T-helper 1 cell treated with Interleukin-12 subunit alpha and Interleukin-12 subunit beta and Interleukin-4 antibody, amounts not matched to agents 30 μg/mL and 1 μg/mL, for 36 hours (primary cell): ENCODE measurements at regions not wholly inside any gene's neighbourhood (a gene's known extent, or its start where the extent isn't known, plus 50 kb on each side); places are given as distances from the start of the nearest gene placed in this dataset.
"Not testable (repeated sequence)": the region's sequence is repeated elsewhere in the genome, so short reads cannot be mapped to it uniquely, and the experiment has no call there.

Source experiments
- H3K27ac Mint-ChIP-seq: one replicate; pipeline ENCODE4 v1.8.0; 2021; ENCODE audit warnings: mild to moderate bottlenecking, mixed read lengths
- H3K27me3 Mint-ChIP-seq: one replicate; pipeline ENCODE4 v1.8.0; 2021; ENCODE audit warnings: low read depth, mixed read lengths
- H3K36me3 Mint-ChIP-seq: one replicate; pipeline ENCODE4 v1.8.0; 2021; ENCODE audit warnings: low read depth, mixed read lengths
- H3K4me1 Mint-ChIP-seq: one replicate; pipeline ENCODE4 v1.8.0; 2021; ENCODE audit warnings: low read depth, mixed read lengths
- H3K4me3 Mint-ChIP-seq: one replicate; pipeline ENCODE4 v1.8.0; 2021; ENCODE audit warnings: mild to moderate bottlenecking, moderate library complexity, mixed read lengths
- H3K9me3 Mint-ChIP-seq: one replicate; pipeline ENCODE4 v1.8.0; 2021; ENCODE audit warnings: mixed read lengths

- H3K27me3 Mint-ChIP-seq = peaks cover 17% of the 10 kb centered on the region
Observed at GRCh38 chr6:27642744-27643456, 170.0 kb upstream of the ZNF184 start.

GRCh38 chr6:27635886-27636285 is 163.0 kb upstream of the ZNF184 start:
- not testable (repeated sequence) for H3K4me1 Mint-ChIP-seq, H3K27ac Mint-ChIP-seq, H3K4me3 Mint-ChIP-seq, H3K36me3 Mint-ChIP-seq, H3K9me3 Mint-ChIP-seq
- peaks cover 41% of the 10 kb centered on the region for H3K27me3 Mint-ChIP-seq

More at GRCh38 chr6:27642744-27643456, 170.0 kb upstream of the ZNF184 start:
- Mint-ChIP-seq H3K4me3 (no peak overlapping the region), H3K9me3 (no peaks in the 10 kb centered on the region), H3K4me1 (no peaks in the 10 kb centered on the region), H3K27ac (no peak overlapping the region), H3K36me3 (no peaks in the 10 kb centered on the region)

GRCh38 chr6:27633221-27633688 is 160.3 kb upstream of the ZNF184 start:
- not testable (repeated sequence) for H3K27ac Mint-ChIP-seq, H3K4me1 Mint-ChIP-seq, H3K9me3 Mint-ChIP-seq, H3K36me3 Mint-ChIP-seq, H3K4me3 Mint-ChIP-seq
- peaks cover 50% of the 10 kb centered on the region for H3K27me3 Mint-ChIP-seq

GRCh38 chr6:27631609-27631916 is 158.7 kb upstream of the ZNF184 start:
- no peaks in the 10 kb centered on the region for H3K36me3 Mint-ChIP-seq
- peaks cover 50% of the 10 kb centered on the region for H3K27me3 Mint-ChIP-seq
- no peak overlapping the region for H3K4me3 Mint-ChIP-seq

GRCh38 chr6:27630727-27631608 is 158.1 kb upstream of the ZNF184 start:
- Mint-ChIP-seq H3K4me3 (peak overlapping the region; percentile 75), H3K4me1 (peaks cover 6% of the 10 kb centered on the region), H3K36me3 (no peaks in the 10 kb centered on the region), H3K9me3 (peaks cover 8% of the 10 kb centered on the region), H3K27ac (peak overlapping the region; percentile 26), H3K27me3 (peaks cover 46% of the 10 kb centered on the region)

More at GRCh38 chr6:27631609-27631916, 158.7 kb upstream of the ZNF184 start:
- Mint-ChIP-seq H3K9me3 (peaks cover 8% of the 10 kb centered on the region), H3K4me1 (peaks cover 6% of the 10 kb centered on the region), H3K27ac (no peak overlapping the region)

GRCh38 chr6:27624694-27625262 is 151.9 kb upstream of the ZNF184 start:
- no peak overlapping the region for H3K27ac Mint-ChIP-seq
- no peaks in the 10 kb centered on the region for H3K9me3 Mint-ChIP-seq

GRCh38 chr6:27623103-27623502 is 150.2 kb upstream of the ZNF184 start:
- Mint-ChIP-seq H3K9me3 (no peaks in the 10 kb centered on the region), H3K27me3 (peaks cover 55% of the 10 kb centered on the region), H3K4me1 (peaks cover under 1% of the 10 kb centered on the region), H3K4me3 (no peak overlapping the region), H3K36me3 (no peaks in the 10 kb centered on the region), H3K27ac (no peak overlapping the region)

More at GRCh38 chr6:27624694-27625262, 151.9 kb upstream of the ZNF184 start:
- Mint-ChIP-seq H3K4me1 (no peaks in the 10 kb centered on the region), H3K4me3 (no peak overlapping the region), H3K36me3 (no peaks in the 10 kb centered on the region), H3K27me3 (peaks cover 48% of the 10 kb centered on the region)

- H3K9me3 Mint-ChIP-seq = no peaks in the 10 kb centered on the region
- no peak overlapping the region for H3K4me3 Mint-ChIP-seq
- H3K4me1 Mint-ChIP-seq = peaks cover 15% of the 10 kb centered on the region
- no peak overlapping the region for H3K27ac Mint-ChIP-seq
- peaks cover 67% of the 10 kb centered on the region for H3K27me3 Mint-ChIP-seq
- no peaks in the 10 kb centered on the region for H3K36me3 Mint-ChIP-seq
Observed at GRCh38 chr6:27619436-27619835, 146.5 kb upstream of the ZNF184 start.

GRCh38 chr6:27617700-27618689 is 145.1 kb upstream of the ZNF184 start:
- Mint-ChIP-seq H3K4me3 (peak overlapping the region; percentile 72), H3K36me3 (no peaks in the 10 kb centered on the region), H3K9me3 (no peaks in the 10 kb centered on the region), H3K27me3 (peaks cover 64% of the 10 kb centered on the region), H3K4me1 (peaks cover 15% of the 10 kb centered on the region), H3K27ac (no peak overlapping the region)

GRCh38 chr6:27617046-27617687 is 144.3 kb upstream of the ZNF184 start:
- H3K9me3 Mint-ChIP-seq = no peaks in the 10 kb centered on the region
- no peak overlapping the region for H3K27ac Mint-ChIP-seq
- peaks cover 56% of the 10 kb centered on the region for H3K27me3 Mint-ChIP-seq
- H3K4me3 Mint-ChIP-seq = peak overlapping the region; percentile 83
- no peaks in the 10 kb centered on the region for H3K36me3 Mint-ChIP-seq
- H3K4me1 Mint-ChIP-seq = peaks cover 15% of the 10 kb centered on the region

GRCh38 chr6:27616328-27617045 is 143.6 kb upstream of the ZNF184 start:
- Mint-ChIP-seq H3K4me3 (no peak overlapping the region), H3K27me3 (peaks cover 56% of the 10 kb centered on the region), H3K9me3 (no peaks in the 10 kb centered on the region), H3K27ac (no peak overlapping the region), H3K36me3 (no peaks in the 10 kb centered on the region), H3K4me1 (peaks cover 15% of the 10 kb centered on the region)

- H3K9me3 Mint-ChIP-seq = no peaks in the 10 kb centered on the region
- peaks cover 5% of the 10 kb centered on the region for H3K4me1 Mint-ChIP-seq
- H3K4me3 Mint-ChIP-seq = no peak overlapping the region
- H3K27me3 Mint-ChIP-seq = peaks cover 28% of the 10 kb centered on the region
- H3K36me3 Mint-ChIP-seq = no peaks in the 10 kb centered on the region
- no peak overlapping the region for H3K27ac Mint-ChIP-seq
Observed at GRCh38 chr6:27611451-27611850, 138.5 kb upstream of the ZNF184 start.
